HG03196 (cell line): ENCODE measurements at regions not wholly inside any gene's neighbourhood (a gene's known extent, or its start where the extent isn't known, plus 50 kb on each side); places are given as distances from the start of the nearest gene placed in this dataset.

Experiments used
- ATAC-seq: cut with Tn5 transposase; IDR thresholded peaks from one replicate; pipeline ENCODE4 v1.9.1; 2021; ENCODE audit not compliant: unreplicated experiment

DNA sequence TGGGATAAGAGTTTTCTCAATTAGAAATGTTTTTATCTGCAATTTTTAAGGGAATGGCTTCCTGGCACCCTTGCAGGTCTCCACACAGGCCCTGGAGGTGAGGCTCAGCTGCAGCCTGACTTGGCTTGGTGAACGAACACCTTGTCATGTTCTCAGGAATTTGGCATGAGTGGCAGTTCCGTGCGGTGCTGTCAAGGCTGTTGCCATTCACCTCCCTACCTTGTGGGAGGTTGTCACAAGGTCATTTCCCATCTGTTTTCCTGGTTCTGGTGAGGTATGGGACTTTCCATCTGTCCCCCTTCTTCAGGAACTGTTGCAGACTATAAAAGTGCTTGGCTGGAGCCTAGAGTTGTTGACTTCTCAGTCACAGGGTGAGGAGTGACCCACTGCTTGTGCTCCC lies 82.9 kb downstream of the ELOVL4 start:
- no peak for ATAC-seq

- ATAC-seq: no peak
These were observed 83.4 kb downstream of the ELOVL4 start for GRCh38 chr6:79864001-79864400.

DNA sequence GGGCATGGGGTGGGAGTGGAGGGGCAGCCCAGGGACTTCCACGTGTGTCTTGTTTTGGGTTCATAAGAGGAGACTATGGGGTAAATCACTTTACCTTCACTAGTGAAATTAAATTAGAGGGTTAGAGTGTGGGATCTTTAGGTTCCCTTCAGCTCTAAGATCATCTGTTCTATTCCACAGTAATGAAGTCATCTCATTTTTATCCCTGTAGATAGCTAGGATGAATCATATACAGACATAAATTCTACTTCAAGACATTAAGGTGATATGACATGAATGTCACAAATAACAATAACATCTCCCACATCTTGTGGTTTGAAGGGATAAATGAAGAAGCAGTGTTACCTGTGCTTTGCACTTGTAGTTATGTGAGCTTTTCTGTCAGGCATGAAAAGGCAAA lies 83.8 kb downstream of the ELOVL4 start:
- ATAC-seq: no peak

DNA sequence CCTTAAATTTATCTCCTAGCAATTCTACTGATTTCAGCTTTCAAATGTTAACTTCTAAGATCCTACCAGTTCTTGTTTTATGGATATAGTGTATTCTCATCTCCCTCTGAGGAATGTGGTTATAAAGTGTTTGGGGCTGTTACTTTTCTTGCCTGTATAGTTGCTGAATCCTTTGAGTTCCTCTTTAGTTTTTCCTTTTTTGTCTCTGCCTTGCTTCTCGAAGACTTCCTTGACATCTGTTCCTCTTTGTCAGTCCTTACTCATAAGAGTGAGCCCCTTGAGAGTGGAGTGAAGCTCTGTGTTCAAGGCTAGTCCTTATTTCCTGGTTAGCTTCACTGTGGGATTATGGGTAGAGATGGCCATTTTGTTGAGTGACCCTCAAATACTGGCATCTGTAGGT lies 84.6 kb downstream of the ELOVL4 start:
- no peak for ATAC-seq

- ATAC-seq: no peak
These were observed 85.2 kb downstream of the ELOVL4 start for GRCh38 chr6:79862126-79862525.

DNA sequence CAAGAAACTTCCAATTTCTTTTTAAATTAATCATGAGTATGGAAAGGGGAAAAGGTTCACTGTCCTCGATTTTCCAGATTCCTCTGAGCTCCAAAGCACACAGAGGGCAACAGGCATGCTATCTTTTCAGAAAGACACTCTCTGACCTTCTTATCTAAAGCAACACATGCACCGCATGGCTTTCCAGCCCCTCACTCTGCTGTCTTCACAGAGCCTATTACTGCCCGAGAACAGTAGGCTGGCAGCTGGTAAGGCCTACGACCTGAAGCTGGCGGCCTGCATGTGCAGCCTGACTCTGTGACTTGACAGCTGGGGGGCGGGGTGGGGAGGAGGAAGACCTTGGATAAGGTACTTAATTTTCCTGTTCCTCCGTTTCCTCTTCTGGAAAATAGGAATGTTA lies 86.3 kb downstream of the ELOVL4 start:
- ATAC-seq: no peak

DNA sequence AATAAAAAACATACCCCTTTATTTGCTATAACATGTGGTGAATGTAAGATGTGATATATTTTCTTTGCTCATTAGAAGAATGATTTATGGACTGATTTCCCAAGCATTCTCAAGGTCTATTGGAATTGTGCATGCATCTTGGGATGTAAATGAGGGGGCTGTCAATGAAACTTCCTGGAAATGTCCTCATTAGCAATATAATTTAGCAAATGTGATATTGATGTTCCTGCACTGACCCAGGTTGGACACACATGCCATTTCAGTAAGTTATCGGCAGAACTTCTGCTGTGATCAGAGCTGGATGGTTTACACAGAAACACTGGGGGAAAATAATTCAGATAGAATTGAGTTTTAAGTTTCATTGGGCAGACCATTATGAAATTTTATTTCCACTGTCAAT lies 99.9 kb downstream of the ELOVL4 start:
- ATAC-seq: no peak

DNA sequence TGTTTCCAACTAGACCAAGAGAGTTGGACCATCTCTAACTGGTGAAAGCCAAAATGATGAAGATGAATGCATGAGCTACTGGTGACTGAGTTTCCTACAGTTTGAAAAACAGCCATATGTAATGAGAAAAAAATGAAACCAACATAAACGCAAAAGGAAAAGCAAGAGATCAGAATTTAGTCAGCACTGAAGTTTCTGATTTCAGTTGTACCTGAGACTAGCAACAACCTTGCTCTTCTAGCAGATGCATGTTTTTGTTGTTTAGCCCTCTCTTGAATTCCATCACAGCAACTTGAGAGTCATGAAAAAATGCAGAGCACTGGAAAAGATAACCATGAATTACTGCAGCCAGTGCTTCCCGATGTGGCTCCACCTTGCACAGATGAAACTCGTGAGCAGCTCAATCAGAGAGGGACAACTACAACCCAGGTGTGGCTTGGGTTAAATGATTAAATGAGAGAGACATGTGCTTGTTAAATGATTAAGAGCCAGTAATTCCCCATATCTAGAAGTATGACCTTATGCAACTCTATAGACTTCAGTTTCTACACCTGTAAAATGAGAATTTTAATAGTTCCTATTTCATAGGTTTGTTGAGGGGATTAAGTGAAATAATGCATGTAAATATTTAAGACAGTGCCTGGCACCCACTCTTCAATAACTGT lies 104.8 kb downstream of the ELOVL4 start:
- ATAC-seq: peak; percentile 73

DNA sequence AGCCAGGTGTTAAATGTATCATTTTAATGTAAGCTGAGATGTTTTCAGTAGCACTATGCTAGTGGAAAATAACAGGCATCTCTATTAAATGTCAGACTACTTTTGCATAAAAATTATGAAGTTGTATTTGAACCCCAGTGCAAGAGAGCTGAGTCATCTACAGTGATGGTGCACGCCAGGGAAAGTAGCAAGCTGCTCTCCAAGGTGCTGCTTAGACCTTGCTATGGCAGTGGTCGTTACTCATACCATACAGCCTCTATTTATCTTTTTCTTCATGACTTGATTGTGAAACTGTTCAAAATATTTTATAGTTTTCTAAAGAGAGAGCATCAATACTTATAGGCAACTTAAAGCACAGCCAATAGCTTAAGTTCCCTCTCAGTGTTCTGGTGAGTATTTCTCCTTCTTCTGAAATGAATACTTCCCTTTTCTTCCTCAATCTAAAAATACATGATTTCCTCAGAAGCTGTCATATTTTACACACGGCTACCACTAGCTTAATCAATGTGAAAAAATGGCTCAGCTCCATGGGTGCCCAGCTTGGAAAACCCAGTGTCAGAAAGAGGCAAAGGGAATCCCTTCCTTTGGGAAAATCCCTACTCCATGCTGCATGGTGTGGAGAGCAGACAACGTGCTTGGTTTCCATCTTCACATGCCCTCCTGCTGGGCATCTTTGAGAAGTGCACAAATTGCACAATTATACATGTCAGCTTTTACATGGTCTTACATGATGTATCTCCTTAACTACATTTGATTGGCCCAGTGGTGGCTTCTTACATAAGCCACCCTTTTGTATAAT lies 105.6 kb downstream of the ELOVL4 start:
- peak; percentile 38 for ATAC-seq

DNA sequence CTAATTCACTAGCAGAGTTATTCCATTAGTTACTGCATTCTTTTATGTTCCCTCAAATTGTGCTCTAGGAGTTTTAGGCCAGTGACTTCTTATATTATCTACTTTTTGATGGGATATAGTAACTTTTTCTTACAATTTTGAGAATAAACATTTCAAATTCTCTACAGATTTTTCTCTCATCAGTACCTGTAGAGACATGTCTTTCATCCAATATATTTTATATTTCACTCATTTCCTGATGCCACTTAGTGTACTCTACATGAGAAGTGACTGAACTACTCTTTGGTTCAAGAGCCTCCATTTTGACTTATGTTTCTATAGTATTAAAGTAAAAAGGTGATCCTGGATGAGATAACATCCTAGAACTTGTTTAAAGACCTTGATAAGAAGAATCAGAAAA lies 108.5 kb downstream of the ELOVL4 start:
- no peak for ATAC-seq

GRCh38 chr6:79833964-79834284 lies 113.4 kb downstream of the ELOVL4 start:
- no peak for ATAC-seq

DNA sequence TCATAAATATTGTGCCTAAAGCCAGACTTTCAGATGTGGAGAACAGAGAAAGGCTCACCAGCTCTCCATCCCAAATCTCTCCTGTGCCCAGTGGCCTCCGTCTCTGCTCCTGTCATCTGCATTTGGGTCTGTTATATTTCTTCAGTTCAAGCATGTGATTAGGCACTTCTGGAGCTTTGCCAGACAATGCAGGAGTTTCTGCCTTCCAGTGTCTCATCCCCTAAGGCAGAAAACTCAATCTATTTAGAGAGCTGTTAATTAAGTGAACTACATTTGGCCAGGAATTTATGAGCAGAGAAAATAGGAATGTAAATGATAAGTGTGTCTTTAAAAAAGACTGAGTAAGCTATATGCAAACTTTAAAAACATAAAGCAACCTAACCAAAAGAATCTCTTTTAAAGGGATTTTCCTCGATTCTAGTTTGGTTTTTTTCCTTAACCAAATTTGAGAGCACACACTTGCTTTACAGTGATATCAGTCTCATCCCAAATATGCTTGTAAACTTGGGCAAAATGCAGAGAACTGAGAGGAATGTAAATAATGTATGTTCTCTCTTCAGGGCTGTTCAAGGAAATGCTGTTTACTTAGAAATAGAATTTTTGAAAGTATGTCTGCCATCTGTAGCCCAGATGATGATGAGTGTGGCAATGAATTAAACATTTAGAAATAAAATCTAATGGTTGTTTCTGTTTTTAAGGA lies 113.9 kb downstream of the ELOVL4 start:
- ATAC-seq: no peak

- ATAC-seq: no peak
These were observed 114.6 kb downstream of the ELOVL4 start for GRCh38 chr6:79832723-79833122.

GRCh38 chr6:79824202-79824601 lies 123.2 kb downstream of the ELOVL4 start:
- ATAC-seq: no peak

DNA sequence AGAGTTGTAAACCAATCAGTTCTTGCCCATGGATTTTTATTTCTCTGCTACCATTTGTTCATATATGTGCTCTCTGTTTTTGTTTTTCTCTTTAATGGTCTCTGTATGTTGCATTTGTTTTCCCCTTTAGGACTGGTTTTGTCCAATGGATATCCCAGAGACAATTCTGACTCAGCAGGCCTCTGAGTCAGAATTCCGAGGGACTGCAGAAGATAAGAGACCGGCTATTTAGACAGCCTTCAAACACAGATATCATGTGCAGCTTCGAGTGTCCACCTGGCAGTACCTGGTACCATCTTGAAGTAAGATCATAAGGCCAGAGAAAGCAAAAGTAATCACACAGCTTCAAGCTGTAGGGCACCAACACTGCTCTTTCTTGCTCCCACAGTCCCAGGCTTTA lies 125.5 kb downstream of the ELOVL4 start:
- no peak for ATAC-seq

DNA sequence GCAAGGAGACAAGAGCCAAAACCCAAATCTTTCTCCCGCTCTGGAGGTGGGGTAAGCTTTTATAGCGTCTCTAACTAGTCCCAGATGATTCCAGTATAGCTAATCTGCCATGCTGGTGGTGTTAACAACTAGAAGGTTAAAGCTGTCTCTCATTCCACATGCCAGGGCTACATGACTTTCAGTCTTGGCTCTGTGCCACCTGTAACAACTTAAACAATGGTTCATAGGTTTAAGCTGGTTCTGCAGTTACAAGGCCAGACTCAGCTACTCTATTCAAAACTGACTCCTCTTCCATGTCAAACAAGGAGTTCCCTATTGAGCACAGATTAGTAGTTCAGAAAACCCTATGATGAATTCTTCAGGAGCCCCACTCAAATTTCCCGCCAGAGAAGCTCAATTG lies 128.9 kb downstream of the ELOVL4 start:
- no peak for ATAC-seq

DNA sequence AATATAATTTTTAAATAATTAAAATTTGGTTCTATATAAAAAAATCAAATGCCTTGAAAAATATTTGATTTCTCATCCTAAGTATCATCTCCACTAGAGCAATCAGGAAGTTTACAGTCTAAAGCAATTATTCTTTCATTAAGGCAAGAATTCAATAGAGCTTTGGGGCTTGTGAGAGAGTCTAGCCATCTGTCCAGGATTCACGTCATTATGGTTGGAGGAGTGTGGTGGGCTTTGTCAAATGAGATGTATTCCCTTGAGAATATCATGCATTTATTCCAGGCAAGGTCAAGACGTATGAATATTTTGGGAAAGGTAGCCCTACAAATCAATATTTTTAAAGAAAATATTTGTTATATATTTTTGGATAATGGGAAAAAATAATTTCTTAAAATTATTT lies 132.4 kb downstream of the ELOVL4 start:
- no peak for ATAC-seq

DNA sequence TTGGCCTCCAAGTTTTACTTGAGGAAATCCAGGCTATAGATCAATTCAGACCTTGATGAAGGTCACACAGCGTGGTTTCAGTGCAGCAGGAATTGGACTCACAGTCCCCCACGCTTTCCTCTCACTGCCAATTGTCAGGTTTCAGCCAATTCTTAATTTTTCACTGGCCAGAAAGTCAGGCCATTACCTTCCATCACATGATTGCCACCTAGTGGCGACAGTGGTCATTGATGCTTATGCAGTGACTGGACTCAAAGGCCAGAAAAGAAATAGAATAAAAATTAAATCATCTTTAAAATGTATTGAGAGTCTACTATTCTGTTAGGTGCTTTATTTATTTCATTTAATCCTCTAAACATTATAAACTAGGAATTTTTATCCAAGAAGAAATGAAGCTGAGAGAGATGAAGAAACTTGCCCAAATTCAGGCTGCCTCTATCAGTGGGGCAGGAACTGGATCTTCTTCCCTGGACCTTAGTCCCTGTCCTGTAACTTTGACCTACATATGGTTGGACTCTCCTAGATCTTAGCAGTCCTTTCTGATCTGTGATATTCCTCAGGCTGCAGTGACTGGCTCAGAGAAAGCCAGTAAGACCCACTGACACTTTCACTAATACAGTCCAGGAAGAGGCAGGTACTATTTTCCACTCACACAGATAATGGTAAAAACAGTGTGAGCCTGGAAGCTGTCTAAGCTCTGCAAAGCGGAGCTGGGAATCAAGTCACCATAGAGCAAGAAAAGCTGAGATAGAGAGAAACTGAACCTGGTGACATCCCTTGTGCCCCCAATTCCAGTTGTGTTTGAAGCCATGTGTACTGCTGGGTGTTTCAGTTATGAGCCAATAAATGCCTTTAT lies 133.3 kb downstream of the ELOVL4 start:
- peak; percentile 70 for ATAC-seq

DNA sequence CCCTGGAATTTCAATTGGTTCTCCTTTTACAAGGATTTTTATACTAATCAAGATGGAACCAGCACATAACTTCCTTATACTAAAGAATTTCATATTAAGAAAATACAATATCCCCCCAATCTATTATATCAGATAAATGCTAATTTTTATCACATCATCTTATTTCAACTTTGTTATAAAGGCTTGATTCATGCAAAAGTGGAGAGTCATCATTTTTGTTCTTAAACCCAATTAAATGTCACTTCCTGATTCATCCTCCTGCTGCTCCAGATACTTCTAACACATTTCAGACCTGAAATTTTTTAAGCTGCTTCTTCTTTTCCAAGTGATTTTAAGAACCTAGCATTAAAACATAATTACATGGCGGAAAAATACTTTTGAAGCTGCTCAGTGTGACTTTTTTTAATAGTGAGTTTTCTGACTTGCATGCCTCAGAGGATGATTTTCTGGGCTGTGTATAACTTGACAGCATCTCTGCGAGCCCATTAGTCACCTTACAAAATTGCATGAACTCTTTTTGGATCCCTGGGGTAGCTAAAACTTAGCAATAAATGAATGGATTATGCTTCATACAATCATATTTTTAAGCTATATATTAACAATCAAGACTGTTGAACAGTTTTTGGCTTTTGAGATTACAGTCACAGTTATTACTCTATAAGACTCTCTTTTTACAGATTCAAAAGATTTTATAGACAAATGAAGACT lies 134.1 kb downstream of the ELOVL4 start:
- no peak for ATAC-seq

DNA sequence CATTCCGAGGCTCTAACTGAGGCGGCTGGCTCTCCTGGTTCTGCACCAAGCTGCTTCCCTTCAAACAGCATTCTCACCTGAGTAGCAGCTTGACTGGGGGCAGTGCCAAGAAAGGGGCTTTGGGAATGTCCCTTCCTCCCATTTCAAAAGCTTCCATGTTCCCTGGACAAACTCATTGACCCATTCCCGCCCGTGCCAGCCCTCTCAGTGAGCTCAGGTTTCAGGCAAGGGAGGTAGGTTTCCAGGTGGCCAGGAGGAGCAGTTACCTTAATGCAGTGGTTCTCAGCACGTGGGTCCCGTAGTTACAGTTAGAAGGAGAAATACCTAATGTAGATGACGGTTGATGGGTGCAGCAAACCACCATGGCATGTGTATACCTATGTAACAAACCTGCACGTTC lies 135.2 kb downstream of the ELOVL4 start:
- no peak for ATAC-seq

DNA sequence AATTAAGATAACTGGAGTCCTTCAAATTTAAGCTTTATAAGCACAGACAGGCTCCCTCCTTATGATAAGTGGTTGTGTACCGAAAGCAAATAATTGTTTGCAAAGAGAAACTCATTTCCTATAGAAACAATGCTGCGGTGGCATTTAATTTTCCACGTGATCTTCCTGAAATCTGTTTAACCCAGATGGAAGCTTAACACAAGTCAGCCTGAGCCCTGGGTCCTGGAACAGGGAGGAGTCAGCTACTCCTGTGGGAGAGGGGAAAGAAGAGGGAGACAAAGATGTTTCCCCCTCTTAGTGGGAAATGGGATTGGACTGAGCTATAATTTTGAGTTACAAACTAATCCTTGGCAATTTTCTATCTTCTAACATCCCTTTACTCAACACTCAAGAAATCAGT lies 136.5 kb downstream of the ELOVL4 start:
- ATAC-seq: no peak
